AG10803 (cell line): ENCODE measurements at regions not wholly inside any gene's neighbourhood (a gene's known extent, or its start where the extent isn't known, plus 50 kb on each side); places are given as distances from the start of the nearest gene placed in this dataset.

ENCODE experiments used
- DNase-seq: peaks from one replicate; pipeline ENCODE4 v3.0.0; 2010; ENCODE audit warnings: low read depth
- H3K4me3 ChIP-seq: 2 replicates; pipeline ENCODE4 v1.5.1; 2011; ENCODE audit warnings: mild to moderate bottlenecking, low read length, control low read depth
- CTCF ChIP-seq: conservative IDR thresholded peaks from 2 replicates; pipeline ENCODE4 v1.5.1; 2011; ENCODE audit warnings: mild to moderate bottlenecking, low read length, control low read depth, inconsistent platforms

- no peak for DNase-seq
- H3K4me3 ChIP-seq = no peak overlapping the region
- no peak for TF ChIP-seq CTCF
Measured at GRCh38 chr13:57824121-57824520, 192.6 kb downstream of the PCDH17 start.

DNA sequence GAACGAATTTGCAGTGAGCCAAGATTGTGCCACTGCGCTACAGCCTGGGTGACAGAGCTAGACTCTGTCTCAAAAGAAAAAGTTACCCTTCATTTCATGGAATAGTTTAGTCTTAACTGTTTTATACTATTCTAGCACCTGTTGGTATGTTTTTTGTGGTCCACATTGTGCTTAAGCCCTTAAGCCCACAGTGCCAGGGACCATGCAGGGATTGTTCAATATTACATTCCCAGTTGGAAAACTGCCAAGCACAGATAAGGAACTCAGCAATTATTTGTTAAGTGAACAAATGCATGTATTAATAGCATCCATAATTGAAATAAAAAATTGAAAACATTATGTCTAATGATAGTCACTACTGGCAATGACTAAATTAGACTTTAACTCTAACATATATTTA, 193.5 kb downstream of the PCDH17 start:
- no peak for DNase-seq
- no peak for TF ChIP-seq CTCF
- no peak overlapping the region for H3K4me3 ChIP-seq

DNA sequence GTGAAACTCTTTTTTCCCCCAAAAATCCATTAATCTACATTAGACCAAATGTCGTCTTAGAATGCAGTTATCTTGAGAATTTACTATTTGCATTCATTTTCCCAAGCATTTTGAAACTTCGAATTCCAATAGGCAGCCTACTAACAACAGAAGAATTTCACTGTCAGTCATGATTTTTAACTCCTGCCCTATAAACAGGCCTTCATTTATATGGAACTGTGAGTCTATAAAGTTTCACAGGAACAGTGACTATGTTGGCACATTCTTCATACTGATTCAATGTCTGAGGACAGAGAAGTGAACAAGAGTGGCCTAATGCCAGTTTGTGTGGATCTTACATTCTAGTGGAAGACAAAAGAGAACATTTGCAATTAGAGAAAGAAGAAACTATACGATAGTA, 198.0 kb downstream of the PCDH17 start:
- H3K4me3 ChIP-seq = no peak overlapping the region
- no peak for TF ChIP-seq CTCF
- no peak for DNase-seq

- no peak for DNase-seq
- H3K4me3 ChIP-seq = no peak overlapping the region
- TF ChIP-seq CTCF = no peak
Measured at GRCh38 chr13:57832187-57832586, 200.6 kb downstream of the PCDH17 start.

- H3K4me3 ChIP-seq = no peak overlapping the region
- no peak for DNase-seq
- no peak for TF ChIP-seq CTCF
Measured at GRCh38 chr13:57837801-57838200, 206.3 kb downstream of the PCDH17 start.

GRCh38 chr13:57843521-57843920, 212.0 kb downstream of the PCDH17 start:
- H3K4me3 ChIP-seq = no peak overlapping the region
- no peak for TF ChIP-seq CTCF
- DNase-seq = no peak

- TF ChIP-seq CTCF = no peak
- DNase-seq = no peak
- no peak overlapping the region for H3K4me3 ChIP-seq
Measured at GRCh38 chr13:57846600-57847173, 215.1 kb downstream of the PCDH17 start.
